K562 (cell line): ENCODE measurements at regions not wholly inside any gene's neighbourhood (a gene's known extent, or its start where the extent isn't known, plus 50 kb on each side); places are given as distances from the start of the nearest gene placed in this dataset.

Source experiments
- ATAC-seq: fragments of 200-7000 bp; cut with Tn5 transposase; 3 replicates; pipeline ENCODE4 v1.9.1; 2020; ENCODE audit warnings: moderate library complexity
- BruUV-seq: library from RNA; stranded (reverse); fragments of 400-500 nt; replicated peaks from 2 replicates; lab custom pipeline; 2021; lab: Mats Ljungman, UMichigan
- CTCF ChIA-PET: fragments of 300-600 bp; formaldehyde crosslinking; extraction: SDS; loops from one replicate; lab custom pipeline; 2021; ENCODE audit warnings: low intra/inter-chr PET ratio; lab: Yijun Ruan, JAX
- POLR2A ChIA-PET: fragments of 300-600, 350-650 bp; sonication (Branson Sonifier 250); formaldehyde crosslinking; extraction: SDS; loops from one replicate; lab custom pipeline; 2021; ENCODE audit warnings: antibody characterized with exemption, inconsistent platforms; lab: Yijun Ruan, JAX
- DNase-seq, 4 experiments: peaks; one replicate each; pipeline versions ENCODE4 v3.0.0 to v3.0.0-alpha.2; 2011 to 2018; ENCODE audit warnings: low spot score in 3 of 4, mixed read lengths in 3 of 4; ENCODE audit errors: extremely low read depth in 1 of 4
- FAIRE-seq: peaks from 2 replicates; lab custom pipeline; 2011; peaks lifted over from hg19 to GRCh38; lab: Jason Lieb, UNC
- H2AFZ ChIP-seq: 2 replicates; pipeline ENCODE4 v1.6.0; 2011; ENCODE audit warnings: low read depth, low read length, control low read depth, inconsistent platforms
- H3K27ac ChIP-seq: fragments of 200-600 bp; 3 replicates; pipeline ENCODE4 v1.8.0; 2011; ENCODE audit warnings: low read depth, mild to moderate bottlenecking, control low read depth, inconsistent platforms, low read length, moderate library complexity, mixed read lengths; ENCODE audit errors: extremely low read depth
- H3K27me3 ChIP-seq, 2 experiments: fragments of 300-600 bp in 1 of 2; 2 replicates in 1 of 2; 3 replicates in 1 of 2; pipeline versions ENCODE4 v1.6.0 to v1.8.0; 2011; ENCODE audit warnings: inconsistent platforms in 2 of 2, low read length in 2 of 2, mild to moderate bottlenecking in 1 of 2, mixed read lengths in 1 of 2, moderate library complexity in 1 of 2; ENCODE audit not compliant: control insufficient read depth in 2 of 2, insufficient read depth in 2 of 2
- H3K36me3 ChIP-seq: fragments of 300-600 bp; 3 replicates; pipeline ENCODE4 v1.8.0; 2011; ENCODE audit warnings: mild to moderate bottlenecking, low read length, inconsistent platforms; ENCODE audit not compliant: control insufficient read depth, insufficient read depth
- H3K4me1 ChIP-seq, 2 experiments: fragments of 200-600 bp in 1 of 2; replicated peaks in 1 of 2; 2 replicates in 1 of 2; 3 replicates in 1 of 2; pipeline versions ENCODE4 v1.5.1 to v1.8.0; 2011; ENCODE audit warnings: inconsistent platforms in 2 of 2, low read length in 2 of 2, mild to moderate bottlenecking in 1 of 2, mixed read lengths in 1 of 2, moderate library complexity in 1 of 2; ENCODE audit not compliant: control insufficient read depth in 2 of 2, insufficient read depth in 2 of 2
- H3K4me2 ChIP-seq: 2 replicates; pipeline ENCODE4 v1.6.1; 2011; ENCODE audit warnings: low read length, control low read depth, inconsistent platforms, mixed read lengths; ENCODE audit not compliant: insufficient read depth
- H3K4me3 ChIP-seq: fragments of 200-600 bp; sonication (generic), shearing (Covaris generic); 2 replicates; pipeline ENCODE4 v1.5.1; 2016; ENCODE audit warnings: control low read depth, inconsistent platforms
- H3K79me2 ChIP-seq: fragments of 200-600 bp; 3 replicates; pipeline ENCODE4 v1.8.0; 2011; ENCODE audit warnings: low read length, inconsistent platforms; ENCODE audit not compliant: control insufficient read depth, insufficient read depth
- H3K9ac ChIP-seq, 2 experiments: 2 replicates each; pipeline versions ENCODE4 v1.6.0 to v1.6.1; 2011; ENCODE audit warnings: low read depth in 2 of 2, low read length in 2 of 2, control low read depth in 1 of 2, inconsistent platforms in 1 of 2, mild to moderate bottlenecking in 1 of 2, mixed read lengths in 1 of 2; ENCODE audit not compliant: insufficient read depth in 1 of 2
- H3K9me1 ChIP-seq: one replicate; pipeline ENCODE4 v1.6.0; 2011; ENCODE audit warnings: inconsistent platforms, mild to moderate bottlenecking, low read length, moderate library complexity; ENCODE audit not compliant: control insufficient read depth, insufficient read depth
- H3K9me3 ChIP-seq: replicated peaks from 2 replicates; pipeline ENCODE4 v1.5.1; 2011; ENCODE audit warnings: low read depth, low read length, inconsistent platforms; ENCODE audit not compliant: control insufficient read depth, insufficient read depth
- H4K20me1 ChIP-seq: replicated peaks from 2 replicates; pipeline ENCODE4 v1.6.1; 2011; ENCODE audit warnings: low read length, inconsistent platforms, mixed read lengths; ENCODE audit not compliant: control insufficient read depth, insufficient read depth
- ASH1L ChIP-seq: fragments of 450-650 bp; IDR thresholded peaks from 2 replicates; pipeline ENCODE4 v1.6.1; 2018; ENCODE audit warnings: borderline replicate concordance, mild to moderate bottlenecking, low read depth; ENCODE audit not compliant: partially characterized antibody
- CBFA2T2 ChIP-seq: fragments of 450-650 bp; conservative IDR thresholded peaks from 2 replicates; pipeline ENCODE4 v1.6.1; 2017; ENCODE audit warnings: mild to moderate bottlenecking
- EP300 ChIP-seq: IDR thresholded peaks from 2 replicates; pipeline ENCODE4 v1.6.1; 2012; ENCODE audit warnings: low read length, improper control_type of control experiment
- FOXP1 ChIP-seq: sonication (generic); formaldehyde crosslinking; IDR thresholded peaks from 2 replicates; pipeline ENCODE4 v1.8.0; 2022; ENCODE audit warnings: mild to moderate bottlenecking, missing genetic modification reagents
- MCM5 ChIP-seq: fragments of 450-650 bp; IDR thresholded peaks from 2 replicates; pipeline ENCODE4 v1.6.1; 2016; ENCODE audit warnings: low read depth
- MED1 ChIP-seq: sonication (generic); formaldehyde crosslinking; IDR thresholded peaks from 2 replicates; pipeline ENCODE4 v1.8.1; 2023; ENCODE audit warnings: missing genetic modification reagents, borderline replicate concordance
- MITF ChIP-seq: IDR thresholded peaks from 2 replicates; pipeline ENCODE4 v1.6.1; 2014; ENCODE audit warnings: antibody characterized with exemption
- PTRF ChIP-seq: fragments of 450-650 bp; IDR thresholded peaks from 2 replicates; pipeline ENCODE4 v1.6.1; 2016; ENCODE audit warnings: mild to moderate bottlenecking, missing genetic modification characterization, missing compliant biosample characterization
- SAFB ChIP-seq: fragments of 200-400 bp; formaldehyde crosslinking; IDR thresholded peaks from 2 replicates; pipeline ENCODE4 v1.6.1; 2017; ENCODE audit warnings: low read depth, low read length, borderline replicate concordance
- TOE1 ChIP-seq, 2 experiments: fragments of 450-650 bp in 1 of 2; sonication (generic) in 1 of 2; formaldehyde crosslinking in 1 of 2; IDR thresholded peaks; 2 replicates each; pipeline versions ENCODE4 v1.7.1 to v1.8.0; 2016 to 2022; ENCODE audit warnings: borderline replicate concordance in 2 of 2, mild to moderate bottlenecking in 2 of 2, antibody characterized with exemption in 1 of 2, inconsistent platforms in 1 of 2, low read depth in 1 of 2, missing genetic modification reagents in 1 of 2, moderate library complexity in 1 of 2
- WGBS: fragments of 100-300 bp; shearing (Covaris generic); methylation state at CpG from one replicate; pipeline ENCODE4 v1.1.6; 2016; ENCODE audit warnings: low coverage, mixed read lengths; ENCODE audit not compliant: insufficient coverage; ENCODE audit errors: missing lambda C conversion rate; 5-methylcytosine and 5-hydroxymethylcytosine counted together
- in situ Hi-C: fragments of 300-500 bp; cut with MboI; formaldehyde crosslinking; loops from 4 replicates; pipeline ENCODE4 v1.15.0; 2018; ENCODE audit warnings: inconsistent platforms, mixed read lengths
- intact Hi-C: fragments of 100-400 bp; cut with micrococcal nuclease; formaldehyde crosslinking; loops from 2 replicates; pipeline ENCODE4 v1.14.2; 2022

- no peak overlapping the region for H3K4me2 ChIP-seq
- WGBS = 3% methylated on average over 3 of the region's 3 CpGs
- ChIA-PET POLR2A (no interaction called here), CTCF (no interaction called here)
- H3K36me3 ChIP-seq = no peaks in the 10 kb centered on the region
- H3K9ac ChIP-seq = no peak overlapping the region
- H3K79me2 ChIP-seq = no peaks in the 10 kb centered on the region
- intact Hi-C loops (no loop called here), in situ Hi-C loops (no loop called here)
- no peaks in the 10 kb centered on the region for H4K20me1 ChIP-seq
- FAIRE-seq = no peak
- ATAC-seq = no peak
- no peak for DNase-seq
- TF ChIP-seq PTRF (tag) (no peak), FOXP1 (CRISPR knock-in tag) (no peak), EP300 (no peak), SAFB (no peak), MCM5 (no peak), CBFA2T2 (no peak), TOE1 (IDR thresholded peaks at IDR 0.05; ENCODE audit: borderline replicate concordance) (no peak), TOE1 (CRISPR knock-in tag; IDR thresholded peaks at IDR 0.05; ENCODE audit: borderline replicate concordance, low read depth) (no peak), ASH1L (no peak), MED1 (CRISPR knock-in tag) (no peak), MITF (no peak)
- no peak overlapping the region for H3K27ac ChIP-seq
- H3K9me1 ChIP-seq = no peaks in the 10 kb centered on the region
- no peaks in the 10 kb centered on the region for H3K4me1 ChIP-seq
- H2AFZ ChIP-seq = no peak overlapping the region
- BruUV-seq = no TSS peak
- H3K9me3 ChIP-seq = no peaks in the 10 kb centered on the region
- no peak overlapping the region for H3K4me3 ChIP-seq
- no peaks in the 10 kb centered on the region for H3K27me3 ChIP-seq
These were observed 278.7 kb downstream of the RAD51AP2 start for GRCh38 chr2:17239550-17239949.
